Stomach smooth muscle (tissue), 2 donors: ENCODE measurements at regions not wholly inside any gene's neighbourhood (a gene's known extent, or its start where the extent isn't known, plus 50 kb on each side); places are given as distances from the start of the nearest gene placed in this dataset.

ENCODE experiments used
- H3K27ac ChIP-seq: one replicate; pipeline ENCODE4 v1.7.0; 2013; ENCODE audit warnings: mild to moderate bottlenecking, low read length, inconsistent platforms
- H3K27me3 ChIP-seq, 2 donors: one replicate each; pipeline ENCODE4 v1.7.0; 2013; ENCODE audit warnings: low read length in 2 of 2; ENCODE audit not compliant: insufficient read depth in 2 of 2, control insufficient read depth in 1 of 2
- H3K36me3 ChIP-seq, 2 donors: one replicate each; pipeline ENCODE4 v1.7.0; 2013; ENCODE audit warnings: low read length in 2 of 2; ENCODE audit not compliant: control insufficient read depth in 2 of 2, insufficient read depth in 2 of 2
- H3K4me1 ChIP-seq: one replicate; pipeline ENCODE4 v1.7.0; 2013; ENCODE audit warnings: low read length; ENCODE audit not compliant: control insufficient read depth, insufficient read depth
- H3K4me3 ChIP-seq, 2 donors: one replicate each; pipeline ENCODE4 v1.7.0; 2013; ENCODE audit warnings: low read length in 2 of 2
- H3K9ac ChIP-seq, 2 donors: one replicate each; pipeline ENCODE4 v1.7.0; 2013; ENCODE audit warnings: low read length in 2 of 2, mild to moderate bottlenecking in 1 of 2
- H3K9me3 ChIP-seq, 2 donors: one replicate each; pipeline ENCODE4 v1.7.0; 2013; ENCODE audit warnings: low read length in 2 of 2; ENCODE audit not compliant: control insufficient read depth in 2 of 2
- donor health status: healthy.
- donor health status: Pancreatic carcinoma.

- no peaks in the 10 kb centered on the region for H3K36me3 ChIP-seq
- H3K9ac ChIP-seq, result no peak overlapping the region
- no peaks in the 10 kb centered on the region for H3K9me3 ChIP-seq
- no peak overlapping the region for H3K4me3 ChIP-seq
- no peak overlapping the region for H3K27ac ChIP-seq
- H3K4me1 ChIP-seq, result no peaks in the 10 kb centered on the region
- no peaks in the 10 kb centered on the region for H3K27me3 ChIP-seq
Observed at GRCh38 chr5:152607401-152608160, 202.5 kb upstream of the NMUR2 start.

DNA sequence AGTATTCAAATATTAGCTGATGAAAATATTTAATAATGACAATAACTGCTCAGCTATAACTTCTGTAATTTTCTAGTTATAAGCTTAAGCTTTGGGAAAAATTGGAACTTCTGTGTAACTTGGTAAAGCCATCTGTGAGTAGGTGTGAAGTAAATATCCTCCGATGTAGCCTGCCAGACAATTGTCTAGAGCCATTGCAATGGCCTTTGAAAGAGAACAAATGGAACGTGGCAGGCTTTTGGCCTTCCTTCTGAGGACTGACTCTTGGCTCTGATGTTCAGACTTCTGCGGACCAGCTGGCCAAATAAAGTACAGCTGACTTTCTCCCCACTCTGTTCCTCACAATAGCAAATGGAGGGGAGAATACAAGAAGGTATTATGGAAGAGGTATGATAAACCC lies 203.4 kb upstream of the NMUR2 start:
- Histone ChIP-seq H3K9ac (no peak overlapping the region), H3K27ac (no peak overlapping the region), H3K4me1 (no peaks in the 10 kb centered on the region)

GRCh38 chr5:152619756-152620155 lies 214.7 kb upstream of the NMUR2 start:
- Histone ChIP-seq H3K36me3 (no peaks in the 10 kb centered on the region), H3K9ac (no peak overlapping the region), H3K4me3 (no peak overlapping the region), H3K27ac (no peak overlapping the region), H3K4me1 (no peaks in the 10 kb centered on the region), H3K9me3 (no peaks in the 10 kb centered on the region), H3K27me3 (no peaks in the 10 kb centered on the region)

More for the DNA sequence above, 203.4 kb upstream of the NMUR2 start:
- Histone ChIP-seq H3K9me3 (no peaks in the 10 kb centered on the region), H3K36me3 (no peaks in the 10 kb centered on the region), H3K4me3 (no peak overlapping the region), H3K27me3 (no peaks in the 10 kb centered on the region)

DNA sequence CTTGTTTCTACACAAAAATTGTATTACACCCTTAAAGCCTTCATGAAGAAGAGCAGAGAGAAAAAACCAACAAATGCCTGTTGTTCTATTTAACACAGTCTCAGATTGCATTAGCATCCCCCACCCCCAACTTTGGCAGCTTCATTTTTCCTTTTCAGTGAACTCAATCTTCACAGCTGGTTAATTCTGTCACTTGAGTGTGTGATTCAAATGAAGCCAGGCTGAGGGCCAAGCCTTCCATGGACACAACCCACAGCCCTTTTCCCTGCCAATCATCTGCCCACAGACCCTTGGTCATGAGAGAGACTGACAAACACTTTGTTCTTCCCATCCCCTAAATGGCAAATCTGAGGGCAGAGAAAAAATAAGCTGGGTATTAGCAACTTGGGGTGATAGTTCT lies 217.5 kb upstream of the NMUR2 start:
- Histone ChIP-seq H3K9ac (no peak overlapping the region), H3K27me3 (no peaks in the 10 kb centered on the region), H3K27ac (no peak overlapping the region), H3K36me3 (no peaks in the 10 kb centered on the region), H3K4me1 (no peaks in the 10 kb centered on the region), H3K4me3 (no peak overlapping the region), H3K9me3 (no peaks in the 10 kb centered on the region)

DNA sequence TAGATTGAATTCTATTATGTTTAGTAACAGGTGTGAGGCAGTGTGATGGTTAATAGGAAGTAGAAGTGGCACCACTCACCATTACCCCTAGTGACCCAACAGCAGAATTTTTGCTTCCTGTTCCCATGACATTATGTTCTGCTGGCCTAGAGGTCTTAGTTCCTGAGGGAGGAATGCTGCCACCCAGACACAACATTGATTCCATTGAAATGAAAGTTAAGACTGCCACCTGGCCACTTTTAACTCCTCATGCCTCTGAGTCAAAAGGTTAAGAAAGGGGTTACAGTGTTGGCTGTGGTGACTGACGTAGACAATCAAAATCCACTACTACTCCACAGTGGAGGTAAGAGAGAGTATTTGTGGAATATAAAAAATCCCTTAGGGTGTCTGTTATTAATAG lies 218.9 kb upstream of the NMUR2 start:
- no peak overlapping the region for H3K9ac ChIP-seq
- no peaks in the 10 kb centered on the region for H3K4me1 ChIP-seq
- no peak overlapping the region for H3K27ac ChIP-seq
- H3K9me3 ChIP-seq, result no peaks in the 10 kb centered on the region
- no peaks in the 10 kb centered on the region for H3K36me3 ChIP-seq
- H3K27me3 ChIP-seq, result no peaks in the 10 kb centered on the region
- H3K4me3 ChIP-seq, result no peak overlapping the region

DNA sequence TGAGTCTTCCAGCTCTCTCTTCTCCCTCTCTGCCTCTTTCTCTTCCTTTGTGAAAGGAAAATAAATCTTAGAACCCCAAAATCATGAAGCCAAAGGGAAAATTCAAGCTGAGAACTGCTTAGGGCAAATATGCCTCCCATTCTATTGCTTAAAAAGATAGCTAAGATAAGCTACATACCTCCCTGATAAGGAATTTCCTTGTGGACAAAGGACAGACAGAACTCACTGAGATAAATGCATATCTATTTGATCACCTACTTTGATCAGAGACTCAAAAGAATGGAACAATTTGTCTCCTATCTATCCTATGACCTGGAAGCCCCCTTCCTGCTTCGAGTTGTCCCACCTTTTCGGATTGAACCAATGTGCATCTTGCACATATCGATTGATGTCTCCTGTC lies 220.6 kb upstream of the NMUR2 start:
- Histone ChIP-seq H3K27ac (no peak overlapping the region), H3K36me3 (no peaks in the 10 kb centered on the region), H3K9ac (no peak overlapping the region), H3K9me3 (no peaks in the 10 kb centered on the region), H3K4me3 (no peak overlapping the region), H3K4me1 (no peaks in the 10 kb centered on the region), H3K27me3 (no peaks in the 10 kb centered on the region)

GRCh38 chr5:152631221-152631620 lies 226.1 kb upstream of the NMUR2 start:
- Histone ChIP-seq H3K27me3 (no peaks in the 10 kb centered on the region), H3K27ac (no peak overlapping the region), H3K9me3 (no peaks in the 10 kb centered on the region), H3K4me1 (peaks cover 4% of the 10 kb centered on the region), H3K4me3 (no peak overlapping the region), H3K9ac (no peak overlapping the region), H3K36me3 (no peaks in the 10 kb centered on the region)

- Histone ChIP-seq H3K4me1 (peaks cover 4% of the 10 kb centered on the region), H3K36me3 (no peaks in the 10 kb centered on the region), H3K9ac (no peak overlapping the region), H3K27me3 (no peaks in the 10 kb centered on the region), H3K27ac (no peak overlapping the region), H3K4me3 (no peak overlapping the region), H3K9me3 (no peaks in the 10 kb centered on the region)
Observed at GRCh38 chr5:152632360-152632759, 227.3 kb upstream of the NMUR2 start.

DNA sequence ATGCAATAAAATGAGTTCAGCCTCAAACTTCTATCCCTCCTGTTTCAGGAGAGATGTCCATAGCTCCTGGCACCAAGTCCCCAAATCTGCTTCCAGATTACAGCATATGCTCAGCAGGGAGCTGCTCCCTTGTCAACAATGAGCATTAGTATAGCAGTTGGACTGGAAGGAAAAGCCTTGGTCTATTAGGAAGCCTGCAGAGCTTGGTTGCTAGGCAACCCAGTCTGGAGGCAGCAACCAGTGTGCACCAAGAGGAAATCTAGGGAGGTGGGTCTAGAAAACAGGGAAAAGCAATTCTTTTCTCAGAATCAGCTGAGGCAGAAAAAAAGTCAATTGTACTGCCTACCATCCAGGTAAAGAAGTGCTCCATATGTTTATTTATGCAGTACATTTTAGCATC lies 229.5 kb upstream of the NMUR2 start:
- H3K9me3 ChIP-seq, result no peaks in the 10 kb centered on the region
- no peak overlapping the region for H3K4me3 ChIP-seq
- no peaks in the 10 kb centered on the region for H3K27me3 ChIP-seq
- H3K36me3 ChIP-seq, result no peaks in the 10 kb centered on the region
- no peak overlapping the region for H3K27ac ChIP-seq
- peaks cover 4% of the 10 kb centered on the region for H3K4me1 ChIP-seq
- no peak overlapping the region for H3K9ac ChIP-seq

DNA sequence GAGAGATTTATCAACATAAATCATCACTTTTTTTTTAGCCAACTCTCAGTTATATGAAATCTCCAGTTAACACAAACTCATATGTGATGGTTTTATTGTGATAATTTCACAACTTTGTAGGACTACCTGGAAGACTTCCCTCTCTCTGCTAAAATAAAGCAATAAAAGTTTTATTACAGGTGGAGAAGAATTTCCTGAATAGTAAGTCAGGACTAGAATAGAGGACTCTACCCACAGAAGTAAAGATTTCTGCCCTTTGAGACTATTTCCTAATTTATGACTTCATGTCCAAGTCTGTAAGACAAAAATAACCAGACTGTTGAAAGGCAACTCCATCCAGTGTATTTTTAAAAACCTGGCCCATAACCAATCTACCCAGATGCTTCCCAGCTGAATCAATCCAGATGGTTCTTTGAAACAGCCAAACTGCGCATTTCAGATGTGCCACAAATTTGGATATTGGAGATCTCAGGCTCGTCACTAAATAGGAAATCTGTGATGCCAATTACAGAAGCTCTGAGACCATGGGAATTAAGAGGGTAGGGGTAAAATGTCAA lies 234.0 kb upstream of the NMUR2 start:
- Histone ChIP-seq H3K36me3 (no peaks in the 10 kb centered on the region), H3K4me1 (no peaks in the 10 kb centered on the region), H3K9me3 (no peaks in the 10 kb centered on the region), H3K4me3 (no peak overlapping the region), H3K27ac (no peak overlapping the region), H3K9ac (no peak overlapping the region), H3K27me3 (no peaks in the 10 kb centered on the region)
